C4-2B (cell line): ENCODE measurements at regions not wholly inside any gene's neighbourhood (a gene's known extent, or its start where the extent isn't known, plus 50 kb on each side); places are given as distances from the start of the nearest gene placed in this dataset.

Source experiments
- ZFX ChIP-seq: fragments of 450-650 bp; IDR thresholded peaks from 2 replicates; pipeline ENCODE4 v1.6.1; 2017
- TF ChIP-seq, protein P1 (sequence below): fragments of 450-650 bp; conservative IDR thresholded peaks from 2 replicates; pipeline ENCODE4 v1.5.1; 2017; ENCODE audit warnings: mild to moderate bottlenecking

- TF ChIP-seq, protein P1, sequence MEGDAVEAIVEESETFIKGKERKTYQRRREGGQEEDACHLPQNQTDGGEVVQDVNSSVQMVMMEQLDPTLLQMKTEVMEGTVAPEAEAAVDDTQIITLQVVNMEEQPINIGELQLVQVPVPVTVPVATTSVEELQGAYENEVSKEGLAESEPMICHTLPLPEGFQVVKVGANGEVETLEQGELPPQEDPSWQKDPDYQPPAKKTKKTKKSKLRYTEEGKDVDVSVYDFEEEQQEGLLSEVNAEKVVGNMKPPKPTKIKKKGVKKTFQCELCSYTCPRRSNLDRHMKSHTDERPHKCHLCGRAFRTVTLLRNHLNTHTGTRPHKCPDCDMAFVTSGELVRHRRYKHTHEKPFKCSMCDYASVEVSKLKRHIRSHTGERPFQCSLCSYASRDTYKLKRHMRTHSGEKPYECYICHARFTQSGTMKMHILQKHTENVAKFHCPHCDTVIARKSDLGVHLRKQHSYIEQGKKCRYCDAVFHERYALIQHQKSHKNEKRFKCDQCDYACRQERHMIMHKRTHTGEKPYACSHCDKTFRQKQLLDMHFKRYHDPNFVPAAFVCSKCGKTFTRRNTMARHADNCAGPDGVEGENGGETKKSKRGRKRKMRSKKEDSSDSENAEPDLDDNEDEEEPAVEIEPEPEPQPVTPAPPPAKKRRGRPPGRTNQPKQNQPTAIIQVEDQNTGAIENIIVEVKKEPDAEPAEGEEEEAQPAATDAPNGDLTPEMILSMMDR, result no peak
- TF ChIP-seq ZFX, result no peak
Measured at GRCh38 chr10:127802531-127803095, 65.6 kb downstream of the FOXI2 start.
